MM.1S (cell line): ENCODE measurements at regions not wholly inside any gene's neighbourhood (a gene's known extent, or its start where the extent isn't known, plus 50 kb on each side); places are given as distances from the start of the nearest gene placed in this dataset.

Experiments
- DNase-seq: peaks from one replicate; pipeline ENCODE4 v3.0.0-alpha.2; 2015
- H2AFZ ChIP-seq: fragments of 300-600 bp; sonication (generic); 2 replicates; pipeline ENCODE4 v1.6.0; 2016; ENCODE audit warnings: antibody characterized with exemption, low read length
- H3F3A ChIP-seq: fragments of 300-600 bp; sonication (generic); 2 replicates; pipeline ENCODE4 v1.6.1; 2016; ENCODE audit warnings: mild to moderate bottlenecking, antibody characterized with exemption, low read length, moderate library complexity, mixed read lengths; ENCODE audit not compliant: insufficient read depth
- H3K27ac ChIP-seq: fragments of 300-600 bp; sonication (generic); 2 replicates; pipeline ENCODE4 v1.5.1; 2016; ENCODE audit warnings: mild to moderate bottlenecking, low read length
- H3K27me3 ChIP-seq: fragments of 300-600 bp; sonication (generic); replicated peaks from 2 replicates; pipeline ENCODE4 v1.6.0; 2016; ENCODE audit warnings: low read length; ENCODE audit not compliant: insufficient read depth
- H3K36me3 ChIP-seq: fragments of 300-600 bp; sonication (generic); replicated peaks from 2 replicates; pipeline ENCODE4 v1.6.1; 2016; ENCODE audit warnings: mild to moderate bottlenecking, low read length, mixed read lengths; ENCODE audit not compliant: insufficient read depth
- H3K4me1 ChIP-seq: fragments of 300-600 bp; sonication (generic); 2 replicates; pipeline ENCODE4 v1.6.1; 2016; ENCODE audit warnings: low read length, mixed read lengths
- H3K4me2 ChIP-seq: fragments of 300-600 bp; sonication (generic); 2 replicates; pipeline ENCODE4 v1.6.0; 2016; ENCODE audit warnings: low read depth, low read length
- H3K4me3 ChIP-seq: fragments of 300-600 bp; sonication (generic); 2 replicates; pipeline ENCODE4 v1.5.1; 2016; ENCODE audit warnings: low read length, mixed read lengths
- H3K79me2 ChIP-seq: fragments of 300-600 bp; sonication (generic); 2 replicates; pipeline ENCODE4 v1.6.1; 2016; ENCODE audit warnings: mixed run types, low read length, mixed read lengths
- H3K9ac ChIP-seq: fragments of 300-600 bp; sonication (generic); 2 replicates; pipeline ENCODE4 v1.6.1; 2016; ENCODE audit warnings: low read length, mixed read lengths
- H3K9me2 ChIP-seq: fragments of 300-600 bp; sonication (generic); replicated peaks from 2 replicates; pipeline ENCODE4 v1.6.1; 2016; ENCODE audit warnings: mild to moderate bottlenecking, low read length, mixed read lengths; ENCODE audit not compliant: insufficient read depth
- H3K9me3 ChIP-seq: fragments of 300-600 bp; sonication (generic); replicated peaks from 2 replicates; pipeline ENCODE4 v1.6.1; 2016; ENCODE audit warnings: mild to moderate bottlenecking, low read length, mixed read lengths; ENCODE audit not compliant: insufficient read depth
- H4K20me1 ChIP-seq: fragments of 300-600 bp; sonication (generic); 2 replicates; pipeline ENCODE4 v1.6.1; 2016; ENCODE audit warnings: mild to moderate bottlenecking, low read length, moderate library complexity, mixed read lengths; ENCODE audit not compliant: insufficient read depth
- CTCF ChIP-seq: fragments of 300-600 bp; sonication (generic); IDR thresholded peaks from 2 replicates; pipeline ENCODE4 v1.5.1; 2016; ENCODE audit warnings: antibody characterized with exemption, low read length, mixed read lengths
- EZH2 ChIP-seq: fragments of 300-600 bp; sonication (generic); optimal IDR thresholded peaks from 2 replicates; pipeline ENCODE3; 2017; ENCODE audit warnings: low read depth, mild to moderate bottlenecking, antibody characterized with exemption, low read length, mixed read lengths
- EZH2phosphoT487 ChIP-seq: fragments of 300-600 bp; sonication (generic); IDR thresholded peaks from 2 replicates; pipeline ENCODE4 v1.6.1; 2018; ENCODE audit warnings: antibody characterized with exemption, low read length

GRCh38 chr5:60223342-60223741 lies 329.8 kb upstream of the PDE4D start:
- no peaks in the 10 kb centered on the region for H3K27me3 ChIP-seq
- H3K9me2 ChIP-seq: no peaks in the 10 kb centered on the region
- H3F3A ChIP-seq: no peaks in the 10 kb centered on the region
- no peak overlapping the region for H3K9ac ChIP-seq
- no peak overlapping the region for H3K4me3 ChIP-seq
- H2AFZ ChIP-seq: no peak overlapping the region
- no peaks in the 10 kb centered on the region for H3K4me1 ChIP-seq
- no peak for DNase-seq
- H3K4me2 ChIP-seq: no peak overlapping the region
- no peaks in the 10 kb centered on the region for H3K9me3 ChIP-seq
- no peaks in the 10 kb centered on the region for H3K79me2 ChIP-seq
- H3K27ac ChIP-seq: no peak overlapping the region
- no peaks in the 10 kb centered on the region for H3K36me3 ChIP-seq
- TF ChIP-seq EZH2phosphoT487 (no peak), EZH2 (no peak), CTCF (no peak)
- H4K20me1 ChIP-seq: no peaks in the 10 kb centered on the region

DNA sequence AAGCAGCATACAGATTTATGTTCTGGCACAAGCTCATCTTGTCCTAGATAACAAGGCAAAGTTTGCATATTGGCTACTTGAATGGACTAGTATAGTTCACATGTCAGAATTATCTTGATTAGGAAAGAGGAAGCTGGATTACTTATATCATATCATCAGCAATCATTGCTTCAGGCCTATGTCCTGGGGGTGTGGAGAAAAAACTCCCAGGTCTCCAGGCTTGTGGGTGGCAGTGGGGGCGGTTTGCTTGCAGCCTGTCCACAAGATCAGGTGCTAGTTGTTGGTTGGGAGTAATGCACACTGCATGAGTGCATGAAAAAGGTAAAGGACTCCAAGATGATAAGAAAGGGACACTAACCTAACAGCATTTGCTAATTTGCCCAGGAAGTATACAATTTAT lies 326.4 kb upstream of the PDE4D start:
- Histone ChIP-seq H4K20me1 (no peaks in the 10 kb centered on the region), H3K4me3 (no peak overlapping the region), H3K27ac (no peak overlapping the region), H3K4me1 (no peaks in the 10 kb centered on the region), H3K9me3 (no peaks in the 10 kb centered on the region), H3K79me2 (no peaks in the 10 kb centered on the region), H3K27me3 (no peaks in the 10 kb centered on the region), H2AFZ (no peak overlapping the region), H3K36me3 (no peaks in the 10 kb centered on the region), H3K4me2 (no peak overlapping the region), H3F3A (no peaks in the 10 kb centered on the region), H3K9me2 (no peaks in the 10 kb centered on the region), H3K9ac (no peak overlapping the region)
- DNase-seq: no peak
- TF ChIP-seq EZH2 (no peak), EZH2phosphoT487 (no peak), CTCF (no peak)

DNA sequence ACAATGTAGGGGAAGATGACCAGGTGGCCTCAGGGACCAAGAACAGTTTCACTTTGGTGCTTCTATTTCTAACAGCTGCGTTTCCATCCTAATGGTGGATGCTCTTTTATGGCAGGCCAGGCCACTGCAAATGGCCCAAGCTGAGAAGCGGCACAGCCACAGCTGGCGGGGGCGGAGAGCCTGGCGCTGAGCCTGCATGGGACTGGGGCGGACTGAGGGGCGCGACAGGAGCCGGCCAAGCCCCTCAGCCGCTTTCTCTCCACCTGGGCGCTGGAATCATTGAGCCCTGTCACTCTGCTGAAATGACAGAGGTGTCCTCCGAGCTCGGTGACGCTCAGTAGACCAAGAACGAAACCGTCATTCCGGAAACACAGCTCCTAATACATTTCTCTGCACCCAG lies 317.3 kb upstream of the PDE4D start:
- H3K4me1 ChIP-seq: no peaks in the 10 kb centered on the region
- H3K27me3 ChIP-seq: no peaks in the 10 kb centered on the region
- H3K4me3 ChIP-seq: no peak overlapping the region
- no peaks in the 10 kb centered on the region for H3K9me2 ChIP-seq
- no peaks in the 10 kb centered on the region for H3K79me2 ChIP-seq
- DNase-seq: no peak
- H4K20me1 ChIP-seq: no peaks in the 10 kb centered on the region
- TF ChIP-seq EZH2phosphoT487: no peak
- TF ChIP-seq EZH2: no peak
- TF ChIP-seq CTCF: no peak
- no peak overlapping the region for H3K9ac ChIP-seq
- H3K9me3 ChIP-seq: no peaks in the 10 kb centered on the region
- no peak overlapping the region for H3K4me2 ChIP-seq
- H3F3A ChIP-seq: no peaks in the 10 kb centered on the region
- no peak overlapping the region for H3K27ac ChIP-seq
- H2AFZ ChIP-seq: no peak overlapping the region
- no peaks in the 10 kb centered on the region for H3K36me3 ChIP-seq
